Adrenal gland (tissue), 9 donors: ENCODE measurements at regions not wholly inside any gene's neighbourhood (a gene's known extent, or its start where the extent isn't known, plus 50 kb on each side); places are given as distances from the start of the nearest gene placed in this dataset.

Source experiments
- DNase-seq, 7 donors: peaks; one replicate each; pipeline ENCODE4 v3.0.0-alpha.2; 2019 to 2020
- H3K27ac ChIP-seq, 5 donors: fragments of 200-600 bp; sonication (generic) in 4 of 5; 1 replicate in 3 of 5; 2 replicates in 2 of 5; pipeline versions ENCODE4 v1.5.1 to v1.8.0; 2016 to 2020; ENCODE audit warnings: mild to moderate bottlenecking in 1 of 5
- H3K27me3 ChIP-seq: fragments of 200-600 bp; 2 replicates; pipeline ENCODE4 v1.8.0; 2021
- H3K36me3 ChIP-seq, 2 donors: fragments of 200-600 bp; replicated peaks in 1 of 2; 1 replicate in 1 of 2; 2 replicates in 1 of 2; pipeline versions ENCODE4 v1.5.1 to v1.8.0; 2018 to 2022
- H3K4me1 ChIP-seq, 2 donors: fragments of 200-600 bp; replicated peaks in 1 of 2; 1 replicate in 1 of 2; 2 replicates in 1 of 2; pipeline versions ENCODE4 v1.5.1 to v1.8.0; 2018 to 2021
- H3K4me3 ChIP-seq, 4 donors: fragments of 200-600 bp; sonication (generic) in 3 of 4; one replicate each; pipeline ENCODE4 v1.5.1; 2016 to 2018
- H3K9me3 ChIP-seq, 3 donors: fragments of 200-600 bp; sonication (generic) in 1 of 3; replicated peaks in 1 of 3; 1 replicate in 2 of 3; 2 replicates in 1 of 3; pipeline versions ENCODE4 v1.5.1 to v1.8.0; 2016 to 2021
- POLR2A ChIP-seq, 2 donors: fragments of 450-650 bp; IDR thresholded peaks; one replicate each; pipeline ENCODE4 v1.6.1; 2017; ENCODE audit warnings: antibody characterized with exemption in 2 of 2, mild to moderate bottlenecking in 2 of 2, moderate library complexity in 1 of 2
- WGBS, 4 donors: extraction: QIAGEN DNeasy Blood & Tissue Kit in 2 of 4; methylation state at CpG; one replicate each; pipeline versions ENCODE4 v1.1.5 to v1.1.7; 2013 to 2017; 5-methylcytosine and 5-hydroxymethylcytosine counted together
- intact Hi-C, 2 donors: fragments of 100-400 bp; cut with DNase I; formaldehyde crosslinking; loops; one replicate each; pipeline versions ENCODE4 v1.14.1 to v1.15.0; 2022 to 2023
- TF ChIP-seq, protein P1 (sequence below), 6 experiments: fragments of 450-650 bp in 4 of 6; fragments of 200-600 bp in 2 of 6; sonication (generic) in 1 of 6; IDR thresholded peaks; 1 replicate in 5 of 6; 2 replicates in 1 of 6; pipeline versions ENCODE4 v1.5.1 to v1.8.0; 2016 to 2021; ENCODE audit warnings: antibody characterized with exemption in 6 of 6, mild to moderate bottlenecking in 2 of 6, moderate library complexity in 1 of 6
- donor health status: healthy with polysubstance abuse.
- donor health status: Bipolar disorder and iron deficiency.
- donor health status: DM: yes; HTN: yes; CAD: no.
- donor health status: DM: no; HTN: no; CAD: no.
- donor health status: DM: no; HTN: no; CAD: no.

DNA sequence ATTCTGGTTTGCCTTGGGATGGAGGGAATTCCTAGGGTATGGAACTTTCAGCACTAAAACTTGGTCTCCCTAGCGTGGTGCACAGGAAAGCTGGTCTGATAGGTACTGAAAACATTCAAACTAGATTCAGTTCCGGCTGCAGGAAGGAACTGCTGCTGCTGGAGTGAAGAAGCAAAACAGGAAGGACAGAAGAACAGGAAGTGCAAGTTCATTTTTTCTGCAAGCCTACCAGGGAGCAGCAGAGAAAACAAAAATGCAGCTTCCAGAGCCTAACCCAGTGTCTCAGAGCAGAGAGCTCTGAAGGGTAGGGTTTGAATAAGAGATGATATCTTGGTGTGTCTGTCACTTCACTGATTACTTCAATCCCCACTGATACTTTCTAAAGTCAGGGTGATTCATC, 165.2 kb downstream of the VRK1 start:
- no peaks in the 10 kb centered on the region for H3K4me1 ChIP-seq
- intact Hi-C loops: no loop called here
- WGBS, 4 donors: 59 to 72% (median 62%) methylated on average over 2 of the region's 2 CpGs

GRCh38 chr14:96964726-96965415, 167.7 kb downstream of the VRK1 start:
- Histone ChIP-seq H3K4me3 (no peak overlapping the region), H3K36me3 (no peaks in the 10 kb centered on the region), H3K27ac (no peak overlapping the region), H3K9me3 (no peaks in the 10 kb centered on the region), H3K4me1 (no peaks in the 10 kb centered on the region), H3K27me3 (no peaks in the 10 kb centered on the region)
- intact Hi-C loops: no loop called here
- no peak for TF ChIP-seq POLR2A (IDR thresholded peaks at IDR 0.05)
- TF ChIP-seq, protein P1, sequence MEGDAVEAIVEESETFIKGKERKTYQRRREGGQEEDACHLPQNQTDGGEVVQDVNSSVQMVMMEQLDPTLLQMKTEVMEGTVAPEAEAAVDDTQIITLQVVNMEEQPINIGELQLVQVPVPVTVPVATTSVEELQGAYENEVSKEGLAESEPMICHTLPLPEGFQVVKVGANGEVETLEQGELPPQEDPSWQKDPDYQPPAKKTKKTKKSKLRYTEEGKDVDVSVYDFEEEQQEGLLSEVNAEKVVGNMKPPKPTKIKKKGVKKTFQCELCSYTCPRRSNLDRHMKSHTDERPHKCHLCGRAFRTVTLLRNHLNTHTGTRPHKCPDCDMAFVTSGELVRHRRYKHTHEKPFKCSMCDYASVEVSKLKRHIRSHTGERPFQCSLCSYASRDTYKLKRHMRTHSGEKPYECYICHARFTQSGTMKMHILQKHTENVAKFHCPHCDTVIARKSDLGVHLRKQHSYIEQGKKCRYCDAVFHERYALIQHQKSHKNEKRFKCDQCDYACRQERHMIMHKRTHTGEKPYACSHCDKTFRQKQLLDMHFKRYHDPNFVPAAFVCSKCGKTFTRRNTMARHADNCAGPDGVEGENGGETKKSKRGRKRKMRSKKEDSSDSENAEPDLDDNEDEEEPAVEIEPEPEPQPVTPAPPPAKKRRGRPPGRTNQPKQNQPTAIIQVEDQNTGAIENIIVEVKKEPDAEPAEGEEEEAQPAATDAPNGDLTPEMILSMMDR (IDR thresholded peaks at IDR 0.05): no peak
- WGBS, 4 donors: 88 to 93% (median 92%) methylated on average over 18 to 25 of the region's 25 CpGs
- no peak for DNase-seq

More for the DNA sequence above, 165.2 kb downstream of the VRK1 start:
- no peak for TF ChIP-seq POLR2A (IDR thresholded peaks at IDR 0.05)
- TF ChIP-seq, protein P1 (IDR thresholded peaks at IDR 0.05): no peak
- no peaks in the 10 kb centered on the region for H3K27me3 ChIP-seq
- H3K9me3 ChIP-seq: no peaks in the 10 kb centered on the region
- no peak overlapping the region for H3K4me3 ChIP-seq
- DNase-seq: no peak
- H3K27ac ChIP-seq: no peak overlapping the region
- H3K36me3 ChIP-seq: no peaks in the 10 kb centered on the region

GRCh38 chr14:96965885-96966595, 168.9 kb downstream of the VRK1 start:
- WGBS, 4 donors: 79 to 88% (median 80%) methylated on average over 10 to 11 of the region's 11 CpGs
- no peaks in the 10 kb centered on the region for H3K27me3 ChIP-seq
- H3K27ac ChIP-seq: no peak overlapping the region
- TF ChIP-seq POLR2A (IDR thresholded peaks at IDR 0.05): no peak
- TF ChIP-seq, protein P1 (IDR thresholded peaks at IDR 0.05): no peak
- H3K4me1 ChIP-seq: no peaks in the 10 kb centered on the region
- no peaks in the 10 kb centered on the region for H3K36me3 ChIP-seq
- intact Hi-C loops: no loop called here
- H3K9me3 ChIP-seq: no peaks in the 10 kb centered on the region
- no peak overlapping the region for H3K4me3 ChIP-seq
- no peak for DNase-seq

- no peak for TF ChIP-seq POLR2A (IDR thresholded peaks at IDR 0.05)
- TF ChIP-seq, protein P1 (IDR thresholded peaks at IDR 0.05): no peak
- intact Hi-C loops: no loop called here
- Histone ChIP-seq H3K4me3 (no peak overlapping the region), H3K4me1 (no peaks in the 10 kb centered on the region), H3K36me3 (no peaks in the 10 kb centered on the region), H3K9me3 (no peaks in the 10 kb centered on the region), H3K27me3 (no peaks in the 10 kb centered on the region), H3K27ac (no peak overlapping the region)
- no peak for DNase-seq
- WGBS, 4 donors: 93 to 100% (median 96%) methylated on average over 1 of the region's 1 CpG
Measured at GRCh38 chr14:96975116-96975515, 177.9 kb downstream of the VRK1 start.
